Stomach (tissue), 4 donors: ENCODE measurements at regions not wholly inside any gene's neighbourhood (a gene's known extent, or its start where the extent isn't known, plus 50 kb on each side); places are given as distances from the start of the nearest gene placed in this dataset.

Source experiments
- CTCF ChIP-seq, 7 experiments: fragments of 450-650 bp in 4 of 7; fragments of 200-600 bp in 3 of 7; sonication (generic) in 3 of 7; IDR thresholded peaks; one replicate each; pipeline ENCODE4 v1.5.1; 2016 to 2019; ENCODE audit warnings: antibody characterized with exemption in 7 of 7, control low read depth in 2 of 7, mild to moderate bottlenecking in 1 of 7
- EP300 ChIP-seq: sonication (generic); formaldehyde crosslinking; IDR thresholded peaks from one replicate; pipeline ENCODE4 v1.6.1; 2017; ENCODE audit warnings: antibody characterized with exemption
- POLR2A ChIP-seq, 4 donors: fragments of 450-650 bp; IDR thresholded peaks; one replicate each; pipeline ENCODE4 v1.6.1; 2016; ENCODE audit warnings: antibody characterized with exemption in 4 of 4, control low read depth in 2 of 4, mild to moderate bottlenecking in 1 of 4, moderate library complexity in 1 of 4
- POLR2AphosphoS5 ChIP-seq, 3 donors: sonication (generic); formaldehyde crosslinking; IDR thresholded peaks; one replicate each; pipeline ENCODE4 v1.6.1; 2016; ENCODE audit warnings: antibody characterized with exemption in 3 of 3

DNA sequence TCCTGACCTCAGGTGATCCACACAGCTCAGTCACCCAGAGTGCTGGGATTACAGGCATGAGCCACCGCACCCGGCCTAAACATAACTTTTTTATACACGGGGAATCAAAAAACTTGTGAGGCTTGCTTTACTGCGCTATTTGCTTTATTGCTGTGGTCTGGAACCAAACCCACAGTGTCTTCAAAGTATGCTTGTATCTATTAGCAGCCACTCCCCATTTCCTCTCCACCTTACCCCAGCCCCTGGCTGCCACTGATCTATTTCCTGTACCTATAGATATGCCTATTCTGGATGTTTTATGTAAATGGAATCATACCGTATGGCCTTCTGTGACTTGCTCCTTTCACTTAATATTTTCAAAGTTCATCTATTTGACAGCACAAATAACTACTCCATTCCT is 233.4 kb downstream of the BMP4 start:
- TF ChIP-seq POLR2AphosphoS5 (IDR thresholded peaks at IDR 0.05): no peak
- TF ChIP-seq POLR2A (IDR thresholded peaks at IDR 0.05): no peak
- TF ChIP-seq CTCF (IDR thresholded peaks at IDR 0.05): no peak
- TF ChIP-seq EP300: no peak
